CD4-positive, alpha-beta T cell treated with Interleukin-17A for 4 hours (primary cell): ENCODE measurements at regions not wholly inside any gene's neighbourhood (a gene's known extent, or its start where the extent isn't known, plus 50 kb on each side); places are given as distances from the start of the nearest gene placed in this dataset.

Experiments
- DNase-seq: peaks from one replicate; pipeline ENCODE4 v3.0.0-alpha.2; 2020; ENCODE audit warnings: mixed read lengths

GRCh38 chr18:2075499-2075898 lies 495.8 kb downstream of the METTL4 start:
- no peak for DNase-seq

- no peak for DNase-seq
Measured at GRCh38 chr18:2082676-2083075, 488.6 kb downstream of the METTL4 start.

DNA sequence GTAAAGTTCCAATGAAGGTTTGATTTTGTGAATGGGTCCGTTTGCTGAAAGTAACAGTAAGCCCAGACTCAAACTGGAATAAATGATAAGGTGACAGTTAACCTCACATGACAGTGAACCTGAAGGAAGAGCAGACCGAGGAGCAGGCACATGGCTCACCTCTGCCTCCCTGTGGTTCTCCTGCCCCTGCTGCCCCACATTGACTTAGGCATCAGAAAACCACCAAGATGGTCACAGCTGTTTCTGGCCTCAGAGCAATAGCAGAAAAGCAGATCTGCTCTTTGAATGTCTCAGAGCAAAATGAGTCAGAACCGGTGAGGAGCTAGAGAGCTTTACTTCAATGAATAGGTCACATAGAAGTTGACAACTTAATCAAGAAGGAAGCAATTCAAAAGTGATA lies 487.6 kb downstream of the METTL4 start:
- DNase-seq: no peak

DNA sequence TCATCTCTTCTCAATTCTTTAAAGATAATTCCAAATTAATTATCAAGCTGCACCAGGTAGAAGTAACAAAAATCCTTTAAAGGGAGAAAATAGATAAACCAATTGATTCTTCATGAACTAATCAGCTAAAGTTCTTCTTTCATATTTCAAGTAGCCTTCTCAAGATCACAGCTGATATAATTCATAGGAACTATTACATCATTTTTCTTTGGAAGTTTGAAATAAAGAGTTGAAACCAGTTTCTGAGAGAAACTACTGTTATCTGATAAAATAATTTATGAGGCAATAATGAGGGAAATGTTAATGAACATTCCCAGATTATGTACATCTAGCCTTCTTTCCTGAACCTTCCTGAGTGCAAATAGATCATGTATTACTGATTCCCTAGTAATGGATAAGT lies 484.9 kb downstream of the METTL4 start:
- no peak for DNase-seq

GRCh38 chr18:2087877-2088673 lies 483.2 kb downstream of the METTL4 start:
- no peak for DNase-seq

GRCh38 chr18:2089396-2089795 lies 481.9 kb downstream of the METTL4 start:
- no peak for DNase-seq

DNA sequence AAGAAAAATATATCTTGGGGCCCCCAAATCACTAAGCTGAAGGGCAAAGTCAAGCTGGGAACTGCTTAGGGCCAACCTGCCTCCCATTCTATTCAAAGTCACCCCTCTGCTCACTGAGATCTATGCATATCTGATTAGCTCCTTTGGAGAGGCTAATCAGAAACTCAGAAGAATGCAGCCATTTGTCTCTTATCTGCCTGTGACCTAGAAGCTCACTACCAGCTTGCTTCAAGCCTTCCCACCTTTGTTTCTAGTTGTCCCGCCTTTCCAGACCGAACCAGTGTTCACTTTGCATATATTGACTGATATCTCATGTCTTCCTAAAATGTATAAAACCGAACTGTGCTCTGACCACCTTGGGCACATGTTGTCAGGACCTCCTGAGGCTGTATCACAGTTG lies 479.4 kb downstream of the METTL4 start:
- DNase-seq: no peak

DNA sequence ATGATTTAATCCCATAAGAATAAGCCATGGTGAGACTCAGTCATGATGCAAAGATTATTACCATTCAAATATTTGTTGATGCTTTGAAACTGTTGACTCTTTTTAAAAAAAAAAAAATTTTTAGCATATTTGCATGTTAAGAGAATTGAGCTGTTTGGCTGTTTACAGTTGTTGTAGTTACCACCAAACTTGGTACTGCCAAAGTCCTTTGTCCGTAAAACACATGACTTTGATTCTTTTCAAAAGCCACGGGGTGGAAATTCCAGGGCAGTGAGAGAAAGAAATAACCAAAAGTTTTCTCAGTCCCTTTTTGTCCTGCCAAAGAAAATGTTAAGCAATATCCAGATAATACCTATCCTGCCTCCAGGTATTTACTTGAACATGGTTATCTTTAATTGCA lies 474.8 kb downstream of the METTL4 start:
- DNase-seq: no peak

DNA sequence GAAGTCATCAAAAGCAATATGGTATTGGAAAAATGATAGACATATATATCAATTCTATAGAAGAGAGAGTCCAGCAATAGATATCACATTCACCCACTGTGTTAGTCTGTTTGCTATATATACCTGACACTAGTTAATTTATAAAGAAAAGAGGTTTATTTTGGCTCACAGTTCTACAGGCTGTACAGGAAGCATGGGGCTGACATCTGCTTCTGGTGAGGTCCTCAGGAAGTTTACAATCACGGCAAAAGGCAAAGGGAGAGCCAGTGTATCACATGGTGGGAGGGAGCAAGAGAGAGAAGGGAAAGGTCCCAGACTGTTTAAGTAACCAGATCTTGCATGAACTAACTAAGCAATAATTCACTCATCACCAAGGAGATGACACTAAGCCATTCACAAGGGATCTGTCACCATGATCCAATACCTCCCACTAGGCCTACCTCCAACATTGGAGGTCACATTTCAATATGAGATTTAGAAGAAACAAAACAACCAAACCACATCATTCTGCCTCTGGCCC lies 470.6 kb downstream of the METTL4 start:
- DNase-seq: no peak

DNA sequence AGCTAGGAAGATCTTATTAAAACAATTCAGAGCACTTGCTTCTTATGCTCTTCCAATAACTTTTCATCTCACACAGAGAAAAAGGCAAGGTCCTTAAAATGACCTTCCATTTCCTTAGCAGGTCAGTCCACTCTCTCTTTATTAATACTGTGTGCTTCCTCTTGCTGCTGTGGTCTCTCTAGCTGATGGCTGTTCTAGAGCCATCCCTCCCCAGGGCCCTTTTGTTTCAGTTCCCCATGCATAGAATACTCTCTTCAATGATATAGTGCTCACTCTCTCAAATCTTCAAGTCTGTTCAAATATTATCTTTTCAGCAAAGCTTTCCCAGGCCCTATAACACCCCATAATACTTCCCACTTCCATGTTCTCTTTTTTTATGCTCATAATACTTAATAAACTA lies 469.3 kb downstream of the METTL4 start:
- no peak for DNase-seq

DNA sequence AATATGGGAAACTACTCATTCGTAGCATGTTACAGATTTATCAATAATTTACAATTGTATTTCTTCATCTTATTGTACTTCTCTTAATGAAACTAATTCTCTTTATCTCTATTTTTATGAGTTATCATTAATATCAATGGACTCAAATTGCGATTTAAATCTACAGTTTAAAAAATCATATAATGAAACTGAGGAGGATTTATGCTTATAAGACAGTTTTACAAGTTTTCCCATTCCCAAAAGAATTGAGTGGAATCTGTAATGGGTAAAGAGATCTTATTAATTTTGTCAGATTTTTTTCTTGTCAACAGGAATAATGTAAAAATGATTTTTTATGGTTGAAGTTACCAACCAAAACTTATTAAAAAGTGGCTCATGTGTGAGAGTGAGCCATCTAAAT lies 468.0 kb downstream of the METTL4 start:
- no peak for DNase-seq

DNA sequence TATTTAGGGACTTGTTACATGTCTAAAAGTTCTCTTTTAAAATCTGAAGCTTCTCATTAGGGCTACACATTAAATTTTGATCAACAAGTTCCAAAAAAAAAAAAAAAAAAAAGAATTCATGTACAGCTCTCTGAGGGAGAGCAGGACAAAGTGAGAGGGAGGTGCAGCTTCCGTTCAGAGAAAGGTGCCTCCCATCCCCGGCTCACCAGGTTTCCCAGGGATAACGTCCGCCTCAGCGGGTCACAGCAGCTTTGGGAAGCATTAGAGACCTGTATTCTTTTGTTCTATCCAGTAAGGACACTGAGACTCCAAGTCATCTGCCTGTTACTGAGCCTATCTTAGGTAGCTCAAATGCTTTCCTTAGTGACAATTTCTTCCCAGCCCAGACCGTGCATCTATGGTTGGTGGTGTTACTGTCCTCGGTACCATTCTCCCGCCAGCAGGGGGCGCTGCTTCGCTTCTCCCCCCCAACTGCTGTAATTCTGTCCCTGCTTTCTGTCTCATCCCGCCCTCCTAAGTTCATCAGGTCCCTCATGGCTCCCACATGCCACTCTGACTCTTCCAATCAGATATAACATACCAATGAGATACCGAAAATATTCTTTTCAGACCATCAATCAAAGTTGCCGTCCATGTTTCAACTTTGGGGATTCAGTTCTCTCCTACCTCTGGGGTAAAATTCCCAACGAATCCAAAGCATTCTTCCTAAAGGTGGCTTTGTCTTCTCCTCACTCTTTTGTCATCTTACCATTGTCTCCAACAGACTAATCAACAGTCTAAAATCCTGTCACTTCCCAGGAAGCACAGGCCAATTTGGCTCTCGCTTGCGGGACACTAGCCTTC lies 466.5 kb downstream of the METTL4 start:
- DNase-seq: peak; percentile 53

DNA sequence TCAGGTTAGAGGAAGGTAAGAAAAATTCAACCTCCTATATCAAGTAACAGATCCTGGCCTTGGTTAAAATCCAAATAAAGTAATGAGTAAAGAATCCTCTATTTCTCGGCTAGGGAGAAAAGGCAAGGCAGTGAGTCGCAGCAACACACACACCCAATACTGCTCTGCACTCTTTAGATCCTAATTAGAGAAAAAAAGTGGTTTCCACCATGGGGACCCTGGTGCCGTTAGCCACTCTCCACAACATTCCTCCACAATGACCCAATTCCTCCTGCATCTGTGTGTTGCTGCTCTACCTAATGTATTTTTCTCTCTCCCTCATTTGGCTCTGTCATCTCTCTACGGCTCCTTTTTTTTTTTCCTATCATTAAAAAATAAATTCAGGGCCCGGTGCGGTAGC lies 462.7 kb downstream of the METTL4 start:
- no peak for DNase-seq

DNA sequence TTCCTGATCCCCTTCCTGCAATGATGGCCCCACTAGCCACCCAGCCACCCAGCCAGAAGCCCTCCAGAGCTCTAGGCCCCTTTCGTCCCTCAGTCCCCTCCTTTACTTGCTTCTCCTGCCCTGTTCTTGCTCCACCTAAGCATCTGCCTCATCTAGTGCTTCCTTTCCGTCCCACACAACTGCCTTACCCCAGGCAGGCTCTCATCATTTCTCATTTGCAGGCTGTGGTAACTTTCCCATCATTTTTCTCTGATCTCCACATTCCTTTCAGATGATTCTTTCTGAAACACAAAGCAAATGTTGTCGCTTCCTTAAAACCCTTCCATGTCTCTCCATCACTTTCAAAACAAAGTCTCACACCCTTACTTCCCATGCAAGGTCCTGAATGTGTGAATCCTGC lies 459.8 kb downstream of the METTL4 start:
- no peak for DNase-seq

DNA sequence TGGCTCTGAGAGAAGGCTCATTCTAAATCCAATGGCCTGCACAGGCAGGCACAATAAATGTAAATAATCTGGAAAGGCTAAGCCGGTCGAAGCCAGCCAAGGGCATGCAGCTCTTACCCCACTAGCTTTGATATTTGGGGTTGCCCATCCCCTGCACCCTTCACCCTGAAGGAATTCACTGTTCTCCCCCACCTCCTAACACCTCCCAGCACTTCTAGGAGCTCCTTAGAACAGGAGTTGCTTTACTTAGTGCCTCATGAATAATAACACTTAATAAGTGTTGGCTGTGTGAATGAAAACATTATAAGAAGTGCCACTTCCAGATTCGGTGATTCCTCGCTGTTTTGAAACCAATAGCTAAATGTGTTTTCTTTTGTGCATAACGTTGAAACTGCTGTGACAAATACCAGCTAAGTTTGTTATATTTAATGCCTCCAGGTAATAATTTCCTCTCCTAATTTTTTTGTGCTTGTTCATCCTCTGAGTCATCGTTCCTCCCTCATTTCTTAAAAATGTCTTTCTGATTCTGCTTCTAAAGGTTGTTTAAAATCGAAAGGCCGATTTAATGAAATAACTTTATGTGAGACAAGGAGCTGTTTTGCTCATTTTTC lies 458.8 kb downstream of the METTL4 start:
- DNase-seq: no peak

DNA sequence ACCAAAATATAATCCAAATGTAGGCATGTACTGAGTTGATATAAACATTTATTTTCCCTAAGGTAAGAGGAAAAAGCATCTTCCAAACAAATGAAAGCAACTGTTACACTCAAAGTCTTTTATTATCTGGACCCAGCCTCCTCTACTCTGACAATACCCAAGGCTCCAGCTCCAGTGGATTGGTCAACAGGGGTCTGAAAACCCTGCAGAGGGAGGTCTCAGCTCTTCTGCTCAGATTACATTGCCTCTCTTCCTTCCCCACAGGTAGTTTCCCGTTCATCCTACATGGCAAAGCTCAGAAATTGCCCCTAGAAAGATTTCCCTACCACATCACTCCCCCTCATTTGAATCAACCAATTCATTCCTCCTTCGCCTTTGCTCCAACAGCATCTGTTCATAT lies 457.0 kb downstream of the METTL4 start:
- no peak for DNase-seq

- no peak for DNase-seq
Measured at GRCh38 chr18:2114765-2115164, 456.5 kb downstream of the METTL4 start.

DNA sequence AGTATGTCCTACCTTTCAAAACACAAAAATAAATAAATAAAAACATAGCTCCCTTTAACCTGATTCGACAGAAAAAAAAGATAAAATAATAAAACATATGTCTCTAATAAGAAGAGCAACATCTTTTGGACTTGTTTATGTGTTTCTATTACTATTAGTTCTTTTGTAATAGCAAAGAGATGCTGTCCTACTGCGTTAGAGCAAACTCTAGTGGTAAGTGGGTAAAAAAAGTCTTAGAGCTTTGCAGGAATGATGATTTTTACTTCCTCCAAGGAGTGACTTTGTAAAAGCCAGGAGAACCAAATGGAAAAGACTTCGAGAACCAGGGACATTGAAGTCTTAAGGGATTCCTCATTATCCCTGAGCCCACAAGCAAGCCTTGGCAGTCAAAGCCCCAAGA lies 450.1 kb downstream of the METTL4 start:
- DNase-seq: no peak

GRCh38 chr18:2123077-2123476 lies 448.2 kb downstream of the METTL4 start:
- no peak for DNase-seq

GRCh38 chr18:2134364-2134763 lies 436.9 kb downstream of the METTL4 start:
- no peak for DNase-seq

- DNase-seq: no peak
Measured at GRCh38 chr18:2135309-2135708, 436.0 kb downstream of the METTL4 start.

GRCh38 chr18:2138552-2138951 lies 432.8 kb downstream of the METTL4 start:
- no peak for DNase-seq

DNA sequence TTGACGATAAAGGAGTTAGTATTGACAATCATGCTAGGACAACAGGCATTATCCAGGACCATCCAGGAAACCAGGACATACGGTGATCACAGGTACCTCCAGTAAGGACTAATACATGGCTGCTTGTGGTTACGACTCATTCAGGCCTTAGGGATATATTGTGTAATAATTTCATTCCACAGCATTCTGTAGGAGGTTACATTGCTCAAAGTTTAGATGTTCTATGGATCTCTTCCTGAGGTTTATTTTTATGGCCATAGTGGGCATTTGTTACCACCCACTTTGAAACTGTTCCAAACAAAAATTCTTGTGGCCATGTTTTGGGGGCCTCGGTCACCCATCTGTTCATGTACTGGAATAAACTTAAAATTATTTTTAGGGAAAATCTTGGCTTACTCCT lies 431.6 kb downstream of the METTL4 start:
- DNase-seq: no peak

DNA sequence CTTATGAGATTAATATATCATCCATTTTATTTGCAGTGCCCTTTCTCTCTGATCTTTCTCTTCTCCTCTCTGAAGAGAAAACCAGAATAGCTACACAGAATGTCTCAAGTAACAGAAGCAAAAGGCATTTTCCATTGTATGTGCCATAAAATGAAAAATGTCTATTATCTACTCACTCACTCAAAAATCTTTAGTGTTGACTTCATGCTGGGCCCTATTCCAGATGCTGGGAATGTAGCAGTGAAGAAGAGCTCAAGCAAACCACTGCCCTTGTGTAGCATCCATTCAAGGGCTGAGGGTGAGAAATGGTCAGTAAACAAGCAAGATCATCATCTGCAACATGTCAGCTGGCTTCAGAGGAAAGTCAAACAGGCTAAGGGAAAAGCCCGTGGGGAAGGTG lies 427.7 kb downstream of the METTL4 start:
- DNase-seq: no peak
